ENCODE measurements at regions not wholly inside any gene's neighbourhood (a gene's known extent, or its start where the extent isn't known, plus 50 kb on each side); places are given as distances from the start of the nearest gene placed in this dataset.

- Histone ChIP-seq H3K4me3 (no peak overlapping the region), H3K79me2 (ENCODE audit: control insufficient read depth, insufficient read depth, low read length) (no peaks in the 10 kb centered on the region), H3K9me3 (replicated peaks; ENCODE audit: control insufficient read depth, insufficient read depth, low read depth, low read length) (no peaks in the 10 kb centered on the region), H3K4me1 (replicated peaks in 1 of 2; ENCODE audit: control insufficient read depth in 2 of 2, insufficient read depth in 2 of 2, low read length in 2 of 2) (peaks cover 0 to 4% of the 10 kb centered on the region in 2 experiments; a peak in 1 of 5 replicates), H3K4me2 (ENCODE audit: insufficient read depth, low read length) (no peak overlapping the region), H3K36me3 (ENCODE audit: control insufficient read depth, insufficient read depth, low read length) (no peaks in the 10 kb centered on the region), H3K9ac (ENCODE audit: insufficient read depth in 1 of 2, low read depth in 2 of 2, low read length in 2 of 2) (no peak overlapping the region), H3K9me1 (ENCODE audit: control insufficient read depth, insufficient read depth, low read length) (no peaks in the 10 kb centered on the region), H3K27me3 (ENCODE audit: control insufficient read depth in 2 of 2, insufficient read depth in 2 of 2, low read length in 2 of 2) (0 out of 5 replicates have a peak, but pooled peaks cover 0 to 7% of the 10 kb centered on the region in 2 experiments), H3K27ac (ENCODE audit: extremely low read depth, low read depth, low read length) (no peak overlapping the region), H4K20me1 (replicated peaks; ENCODE audit: control insufficient read depth, insufficient read depth, low read length) (no peaks in the 10 kb centered on the region), H2AFZ (ENCODE audit: low read depth, low read length) (no peak overlapping the region)
- BruUV-seq (replicated peaks) = no TSS peak
- 8% methylated on average over 2 of the region's 2 CpGs for WGBS (ENCODE audit: insufficient coverage, low coverage, missing lambda C conversion rate)
- DNase-seq (ENCODE audit: extremely low read depth in 1 of 4, low spot score in 3 of 4) (no peak), ATAC-seq (no peak), FAIRE-seq (no peak)
- no peak for TF ChIP-seq YBX1 (IDR thresholded peaks at IDR 0.05)
- TF ChIP-seq DACH1 (IDR thresholded peaks at IDR 0.05; ENCODE audit: partially characterized antibody) = no peak
- TF ChIP-seq NFRKB (IDR thresholded peaks at IDR 0.05; ENCODE audit: low read depth) = no peak
- no peak for TF ChIP-seq NFE2 (IDR thresholded peaks at IDR 0.05; ENCODE audit: low read depth)
- no peak for TF ChIP-seq RBM39 (optimal IDR thresholded peaks at IDR 0.05; ENCODE audit: low read depth, low read length)
- no peak for TF ChIP-seq RERE (CRISPR knock-in tag; IDR thresholded peaks at IDR 0.05; ENCODE audit: borderline replicate concordance)
- TF ChIP-seq NONO (IDR thresholded peaks at IDR 0.05; ENCODE audit: low read depth in 2 of 2, low read length in 1 of 2) = no peak
- no peak for TF ChIP-seq SMAD3 (CRISPR knock-in tag; conservative IDR thresholded peaks at IDR 0.05)
- TF ChIP-seq FOXK2 (conservative IDR thresholded peaks at IDR 0.05 in 1 of 2, IDR thresholded peaks at IDR 0.05 in 1 of 2; ENCODE audit: low read depth in 2 of 2) = no peak
- no peak for TF ChIP-seq SPI1 (IDR thresholded peaks at IDR 0.05; ENCODE audit: borderline replicate concordance, low read depth, low read length)
- ChIA-PET CTCF (ENCODE audit: low intra/inter-chr PET ratio) (no interaction called here), POLR2A (interaction anchor here (0.5 to 0.7 kb wide), 2 partner anchors 362 to 869 kb away, joined by 3 read pairs; no protein-coding TSS in a partner anchor)
- intact Hi-C loops (cut with micrococcal nuclease) (loop anchor here (10.0 kb wide), 2 partner anchors 123 to 283 kb away; no protein-coding TSS in a partner anchor), in situ Hi-C loops (cut with MboI) (no loop called here)
These were observed 153.4 kb upstream of the THRB start for GRCh38 chr3:24648063-24648462.

Measured in K562 (cell line).